ENCODE measurements at regions not wholly inside any gene's neighbourhood (a gene's known extent, or its start where the extent isn't known, plus 50 kb on each side); places are given as distances from the start of the nearest gene placed in this dataset.

- no peak for TF ChIP-seq CTCF (IDR thresholded peaks at IDR 0.05)
- TF ChIP-seq POLR2A (IDR thresholded peaks at IDR 0.05): no peak
Measured at GRCh38 chr10:53003094-53003493, 230.5 kb upstream of the MBL2 start.

All from heart left ventricle (tissue), 13 donors.